NCI-H1694 treated with DMSO at 0.1 percent for 48 hours (cell line): ENCODE measurements at regions not wholly inside any gene's neighbourhood (a gene's known extent, or its start where the extent isn't known, plus 50 kb on each side); places are given as distances from the start of the nearest gene placed in this dataset.
"Not testable (repeated sequence)": the region's sequence is repeated elsewhere in the genome, so short reads cannot be mapped to it uniquely, and the experiment has no call there.

ENCODE experiments used
- DNase-seq: peaks from one replicate; lab custom pipeline; 2025; lab: John Stamatoyannopoulos, UW

DNA sequence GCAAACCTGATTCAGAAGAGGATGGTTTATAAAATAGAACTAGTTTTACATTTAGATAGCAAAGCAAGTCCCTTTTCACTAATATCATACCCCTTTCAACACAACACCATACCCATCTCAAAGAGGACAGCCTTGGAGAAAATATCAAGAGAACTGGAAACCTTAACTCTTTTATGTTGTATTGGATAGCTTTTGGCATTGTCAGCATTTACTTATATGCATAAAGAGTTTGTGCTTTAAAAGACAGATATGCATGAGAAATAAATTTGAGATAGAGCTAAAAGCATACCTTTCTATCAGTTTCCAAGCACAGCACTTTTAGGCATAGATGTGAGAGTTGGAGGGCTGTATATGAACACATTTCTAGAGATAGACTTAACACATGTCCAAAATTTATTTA is 799.3 kb upstream of the ACO1 start:
- DNase-seq = no peak

DNA sequence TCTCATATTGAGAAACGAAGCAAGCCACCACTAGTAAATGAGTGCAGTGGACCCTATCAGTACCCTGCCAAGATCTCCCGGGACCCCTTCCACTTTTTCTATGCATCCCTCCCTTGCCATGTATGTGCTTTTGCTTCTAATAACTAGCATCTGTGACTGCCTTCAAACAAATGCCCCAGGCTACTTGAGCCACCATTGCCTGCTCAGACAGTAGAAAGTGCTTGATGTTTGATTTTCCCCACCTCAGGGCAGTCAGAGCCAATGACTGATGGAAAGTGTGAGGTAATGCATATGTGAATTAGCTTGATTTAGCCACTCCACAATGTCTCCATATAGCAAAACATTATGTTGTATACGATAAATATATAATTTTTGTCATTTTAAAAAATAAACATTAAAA is 797.3 kb upstream of the ACO1 start:
- peak; percentile 23 for DNase-seq

DNA sequence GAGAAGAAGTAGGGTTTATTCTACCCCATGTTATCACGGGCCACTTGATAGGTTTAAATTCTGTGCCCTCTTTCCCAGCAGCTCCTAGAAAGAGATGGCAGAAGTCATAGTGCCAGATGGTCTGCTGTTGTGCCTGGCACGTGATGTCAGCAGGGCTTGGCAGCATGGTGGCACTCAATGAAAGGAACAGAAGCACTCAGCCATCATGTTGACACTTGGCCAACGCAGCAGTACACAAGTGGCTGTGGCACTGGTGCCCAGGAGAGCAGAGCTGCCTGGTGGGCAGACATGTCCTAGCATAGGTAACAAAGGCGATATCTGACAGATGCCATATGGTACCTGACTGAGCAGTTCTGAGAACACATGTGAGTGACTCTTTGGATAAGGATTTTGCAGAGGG is 796.4 kb upstream of the ACO1 start:
- DNase-seq = peak; percentile 96

DNA sequence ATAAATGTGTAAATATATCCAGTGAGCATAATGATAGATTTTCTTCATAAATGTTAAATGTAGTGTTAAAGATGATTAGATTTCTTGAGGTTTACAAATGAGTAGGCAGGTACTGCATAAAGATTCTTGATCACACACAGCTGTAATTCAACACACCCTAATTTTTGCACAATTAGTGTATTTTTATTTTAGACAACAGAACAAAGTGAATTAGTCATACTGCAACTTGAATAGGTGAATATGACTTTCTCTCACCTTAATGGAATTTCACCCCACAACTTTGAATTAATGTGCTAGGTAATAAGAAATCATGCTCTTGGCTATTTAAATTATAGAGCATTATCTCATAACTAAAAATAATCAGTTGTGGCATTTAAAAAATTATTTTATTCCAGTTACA is 795.7 kb upstream of the ACO1 start:
- DNase-seq = no peak

DNA sequence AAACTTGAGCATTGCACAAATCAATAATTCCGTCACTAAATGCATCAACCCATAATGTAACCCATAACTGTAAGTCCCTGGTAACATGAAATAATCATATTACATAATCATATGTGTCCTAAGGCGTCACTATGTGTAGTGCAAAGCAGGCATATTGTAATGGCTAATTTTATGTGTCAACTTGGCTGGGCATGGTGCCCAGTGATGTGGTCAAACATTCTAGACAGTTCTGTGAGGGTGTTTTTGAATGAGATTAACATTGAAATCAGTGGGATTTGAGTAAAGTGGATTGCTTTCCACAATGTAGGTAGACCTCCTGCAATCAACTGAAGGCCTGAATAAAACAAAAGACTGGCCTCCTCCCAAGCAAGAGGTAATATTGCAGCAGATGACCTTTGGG is 794.4 kb upstream of the ACO1 start:
- no peak for DNase-seq

DNA sequence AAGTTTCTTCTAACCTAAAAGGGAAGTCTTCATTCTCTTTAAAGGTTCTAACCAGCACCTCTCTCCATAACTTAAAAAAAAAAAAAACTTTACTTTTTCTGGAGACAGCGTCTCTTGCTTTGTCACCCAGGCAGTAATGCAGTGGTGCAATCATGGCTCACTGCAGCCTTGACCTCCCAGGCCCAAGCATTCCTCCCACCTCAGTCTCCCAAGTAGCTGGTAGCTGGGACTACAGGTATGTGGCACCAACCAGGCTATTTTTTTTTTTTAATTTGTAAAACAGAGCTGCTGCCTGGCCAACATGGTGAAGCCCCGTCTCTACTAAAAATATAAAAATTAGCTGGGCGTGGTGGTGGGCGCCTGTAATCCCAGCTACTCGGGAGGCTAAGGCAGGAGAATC is 787.4 kb upstream of the ACO1 start:
- DNase-seq = not testable (repeated sequence)

DNA sequence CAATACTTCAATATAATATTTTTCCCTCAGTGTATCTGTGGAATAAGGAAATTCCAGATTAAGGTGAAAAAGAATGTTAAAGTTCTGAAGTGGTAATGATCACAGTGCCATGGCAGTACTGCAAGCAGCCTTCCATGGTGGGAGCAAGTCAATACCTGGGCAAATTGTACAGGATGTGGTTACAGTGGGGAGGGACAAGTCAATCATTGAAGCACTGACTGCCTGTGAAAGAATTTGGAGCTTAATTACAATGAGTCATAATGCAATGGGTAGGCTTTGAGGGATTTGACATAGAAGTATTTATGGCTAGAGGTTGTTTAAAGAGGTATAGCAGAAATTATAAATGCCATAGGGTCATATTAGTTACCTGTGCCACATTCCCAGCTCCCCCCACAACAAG is 786.5 kb upstream of the ACO1 start:
- DNase-seq = no peak

DNA sequence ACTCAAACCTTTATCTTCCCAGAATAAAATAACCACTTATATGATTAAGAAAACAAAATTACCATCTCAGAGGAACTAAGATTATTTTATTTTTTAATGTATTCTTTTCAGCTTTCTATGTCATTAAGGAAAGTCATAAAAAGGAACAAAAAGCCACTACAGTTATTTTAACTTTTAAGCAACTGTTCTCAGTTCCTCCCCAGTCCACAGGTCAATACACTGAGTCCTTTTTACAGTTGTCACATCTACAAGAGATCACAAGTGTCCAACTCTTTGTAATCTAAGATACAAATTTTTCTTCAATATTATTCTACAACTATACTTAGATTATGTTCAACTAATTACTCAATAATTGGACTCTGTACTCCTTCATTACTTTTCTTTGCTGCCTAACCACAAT is 782.8 kb upstream of the ACO1 start:
- no peak for DNase-seq

DNA sequence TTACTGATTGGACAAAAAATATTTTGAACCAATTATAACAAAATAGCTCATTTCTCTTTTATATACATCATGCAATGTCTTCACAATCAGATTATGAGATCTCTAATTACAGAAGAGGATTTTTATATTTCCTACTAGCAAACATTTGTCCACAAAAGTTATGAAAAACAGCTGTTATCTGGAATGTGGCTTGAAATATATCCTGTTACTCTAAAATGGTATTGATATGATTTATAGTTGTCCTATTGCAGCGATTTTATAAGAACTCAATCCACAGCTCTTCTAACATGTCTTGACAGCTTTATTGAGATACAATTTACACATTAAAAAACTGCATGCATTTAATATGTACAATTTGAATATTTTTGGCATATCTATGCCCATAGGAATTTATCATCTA is 779.9 kb upstream of the ACO1 start:
- no peak for DNase-seq

DNA sequence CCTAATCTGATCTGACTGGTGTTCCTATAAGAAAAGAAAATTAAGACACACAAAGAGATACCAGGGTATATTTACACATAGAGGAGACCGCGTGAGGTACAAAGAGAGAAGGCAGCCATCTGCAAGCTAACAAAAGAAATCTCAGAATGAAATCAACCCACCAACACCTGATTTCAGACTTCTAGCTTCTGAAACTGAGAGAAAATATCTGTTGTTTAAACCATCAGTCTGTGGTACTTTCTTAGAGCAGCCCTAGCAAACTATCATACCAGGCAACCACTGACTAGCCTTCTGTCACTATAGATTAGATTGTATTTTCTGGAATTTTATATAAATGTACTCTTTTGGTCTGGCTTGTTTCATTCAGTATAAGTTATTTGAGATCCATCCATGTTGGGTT is 779.3 kb upstream of the ACO1 start:
- no peak for DNase-seq

DNA sequence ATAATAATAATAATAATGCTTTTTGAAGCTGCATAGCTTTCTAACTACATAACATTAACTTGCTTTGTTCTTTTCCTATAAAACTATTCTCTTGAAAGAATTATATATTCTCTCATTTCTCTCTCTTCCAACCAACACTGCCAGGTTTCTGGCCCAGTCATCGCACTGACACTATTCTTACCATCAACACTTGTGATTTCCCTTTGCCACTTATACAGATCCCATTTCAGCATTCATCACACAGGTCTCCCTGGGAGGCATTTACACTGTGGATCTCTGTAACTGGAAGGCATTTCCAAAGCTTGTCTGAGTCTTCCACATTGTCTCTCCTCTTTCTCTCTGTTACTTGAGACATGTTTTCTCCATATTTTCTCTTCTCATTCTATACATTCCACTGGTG is 777.8 kb upstream of the ACO1 start:
- no peak for DNase-seq

DNA sequence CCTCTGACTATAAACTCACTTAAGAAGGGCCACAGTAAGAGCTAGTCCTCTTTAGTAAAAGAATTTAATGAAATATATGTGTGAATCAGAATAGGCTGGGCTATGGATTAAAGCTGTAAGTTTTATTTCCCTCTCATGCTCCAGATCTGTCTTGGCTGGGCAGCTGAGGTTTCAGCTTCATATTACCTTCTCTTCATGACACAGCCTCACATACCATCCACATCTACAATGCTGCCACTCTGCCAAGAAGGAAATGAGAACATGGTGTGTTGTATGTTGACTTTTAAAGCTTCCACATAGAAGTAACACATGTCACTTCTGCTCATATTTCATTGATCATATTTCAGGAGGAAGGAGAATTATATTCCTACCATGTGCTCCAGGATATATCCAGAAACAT is 776.0 kb upstream of the ACO1 start:
- no peak for DNase-seq

DNA sequence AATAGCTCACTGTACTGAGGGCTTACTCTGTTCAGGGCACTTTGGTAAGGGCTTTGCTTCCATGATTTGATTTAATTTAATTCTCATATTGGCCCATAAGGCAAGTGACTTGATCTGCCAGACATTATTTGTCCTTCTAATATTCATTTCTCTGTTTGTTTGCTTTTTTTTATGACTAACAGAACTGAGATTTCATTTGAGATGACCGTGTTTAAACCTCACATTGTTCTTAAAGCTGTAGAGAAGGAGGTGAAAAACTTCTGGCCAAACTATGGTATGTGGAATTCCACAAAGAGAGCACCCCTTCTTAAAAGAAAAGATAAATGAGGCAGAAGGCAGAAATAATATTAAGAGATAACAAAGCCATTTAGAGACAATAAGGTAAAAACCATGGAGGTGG is 775.6 kb upstream of the ACO1 start:
- DNase-seq = no peak

DNA sequence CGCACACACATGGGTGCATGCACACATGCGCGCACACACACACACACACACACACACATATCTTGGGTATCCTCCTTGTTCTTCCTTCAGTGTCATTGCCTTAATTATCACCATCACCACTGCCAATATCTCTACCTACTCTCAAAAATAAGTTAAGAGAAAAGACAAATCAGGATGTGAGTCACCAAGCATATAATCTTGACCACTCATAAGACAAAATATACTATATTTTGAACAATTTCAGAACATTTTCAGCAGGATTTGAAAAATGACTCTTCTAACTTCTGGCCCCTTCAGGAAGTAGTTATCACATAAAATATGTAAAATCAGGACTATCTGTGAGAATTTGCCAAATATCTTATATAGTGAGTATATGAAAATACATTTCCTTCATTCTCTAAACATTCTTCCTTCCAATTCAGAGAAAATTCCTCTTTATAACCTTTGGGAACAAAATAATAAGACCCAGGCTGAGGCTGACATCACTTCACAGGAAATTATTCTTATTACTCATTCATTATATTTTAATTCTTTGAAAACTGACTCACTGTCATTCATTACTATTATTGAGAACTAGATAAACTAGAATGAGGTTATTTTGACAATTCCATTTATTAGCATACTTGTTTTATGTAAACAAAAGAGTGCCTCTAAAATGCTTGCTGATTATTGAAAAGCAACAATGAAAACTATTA is 772.0 kb upstream of the ACO1 start:
- DNase-seq = no peak

DNA sequence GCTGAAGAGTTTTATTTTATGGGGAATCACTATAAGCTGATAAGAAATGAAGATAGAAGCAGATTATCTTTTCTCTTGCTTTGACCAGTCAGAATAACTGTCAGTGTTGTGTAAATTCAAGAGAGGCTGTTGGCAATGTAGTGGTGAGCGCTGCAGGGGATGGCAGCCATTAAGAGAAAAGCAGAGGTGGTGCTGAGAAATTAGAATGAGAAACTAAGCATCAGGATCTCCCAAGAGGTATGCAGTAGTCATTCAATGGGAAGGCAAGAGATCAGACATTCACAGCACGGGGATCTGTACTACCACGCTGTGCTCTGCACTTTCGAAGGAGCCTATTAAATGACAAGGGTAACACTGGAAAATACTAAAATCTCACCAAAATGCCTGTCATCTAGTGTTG is 768.5 kb upstream of the ACO1 start:
- no peak for DNase-seq

DNA sequence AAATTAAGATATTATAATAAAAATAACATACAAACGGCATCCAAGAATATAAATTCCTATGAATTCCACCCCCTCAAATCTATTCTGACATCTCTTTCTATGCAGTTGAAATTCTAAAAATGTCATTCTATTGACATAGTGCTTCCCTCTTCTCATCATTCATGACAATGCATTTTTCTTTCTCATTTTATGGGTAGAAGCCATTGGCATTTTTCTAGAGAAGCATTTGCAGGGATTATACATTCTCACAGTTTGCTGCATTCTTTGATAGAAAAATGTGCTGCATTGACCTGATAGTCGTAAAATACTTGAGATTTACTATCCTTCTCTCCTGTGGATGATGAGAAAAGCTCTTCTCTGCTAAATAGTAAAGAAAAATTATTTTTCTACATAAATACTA is 760.9 kb upstream of the ACO1 start:
- DNase-seq = no peak

DNA sequence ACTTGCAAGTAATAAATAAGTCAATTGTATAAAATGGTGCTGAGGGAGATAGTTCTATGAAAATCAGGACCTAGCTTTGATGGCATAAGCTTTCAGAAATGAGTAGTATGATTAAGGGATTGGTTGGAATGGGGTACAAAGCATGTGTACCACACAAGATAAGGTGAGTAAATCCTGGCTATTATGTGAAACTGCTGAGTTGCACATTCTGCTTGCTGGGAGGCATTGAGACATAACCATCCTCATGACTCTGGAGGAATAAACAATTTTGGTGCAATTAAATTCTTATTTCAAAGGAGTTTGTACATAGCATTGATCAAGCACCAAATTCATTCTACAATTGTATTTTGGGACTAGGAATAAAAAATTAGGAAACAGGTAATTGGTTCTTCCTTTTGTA is 755.2 kb upstream of the ACO1 start:
- no peak for DNase-seq

DNA sequence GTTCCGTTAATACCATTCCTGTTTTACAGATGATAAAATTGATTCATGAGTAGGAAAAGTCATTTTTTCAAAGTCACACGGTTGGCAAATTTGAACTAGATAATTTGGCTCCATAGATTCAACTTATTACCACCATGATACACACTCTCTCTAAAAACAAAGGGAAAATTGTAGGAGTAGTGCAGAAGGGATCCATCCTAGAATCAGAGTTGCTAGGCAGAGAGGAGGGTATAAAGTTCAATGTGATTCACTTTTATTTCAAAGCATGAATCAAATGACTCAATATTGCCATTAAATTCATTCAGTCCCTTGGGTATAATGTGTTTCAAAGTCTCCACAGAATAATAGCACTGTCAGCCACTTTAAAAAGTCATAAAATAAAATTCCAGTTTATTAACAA is 747.2 kb upstream of the ACO1 start:
- no peak for DNase-seq

DNA sequence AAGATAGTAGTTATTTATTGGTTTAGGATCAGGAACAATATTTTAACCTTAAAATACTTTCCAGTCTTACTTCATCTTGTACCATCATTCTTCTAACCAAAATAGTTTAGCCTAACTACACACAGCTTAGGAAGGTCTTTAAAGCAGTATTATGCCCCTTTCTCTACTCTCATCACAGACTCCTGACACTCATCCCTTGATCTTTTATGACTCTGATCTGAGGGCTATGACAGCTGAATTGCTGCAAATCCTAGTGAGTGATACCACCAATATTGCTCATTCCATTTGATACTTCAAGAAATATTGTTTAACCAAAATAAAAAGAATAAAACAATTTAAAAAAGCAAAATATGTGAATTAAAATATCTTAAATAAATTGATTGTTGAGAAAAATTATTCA is 746.6 kb upstream of the ACO1 start:
- no peak for DNase-seq

DNA sequence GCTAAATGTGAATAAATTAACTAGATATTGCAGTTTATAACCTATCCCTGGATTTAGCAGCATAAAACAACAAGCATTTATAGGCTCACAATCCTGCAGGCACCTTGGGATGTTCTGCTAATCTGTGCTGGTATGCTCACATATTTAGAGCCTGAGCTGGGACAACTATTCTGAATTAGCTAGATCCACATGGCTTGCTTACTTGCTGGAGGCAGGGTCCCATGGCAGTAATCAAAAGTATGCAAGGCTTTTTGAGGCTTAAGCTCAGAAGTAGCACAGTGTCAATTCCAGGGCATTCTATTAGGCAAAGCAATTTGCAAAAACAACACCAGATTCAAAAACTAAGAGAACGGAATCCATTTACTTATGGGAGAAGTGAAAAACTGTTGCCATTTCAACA is 745.0 kb upstream of the ACO1 start:
- no peak for DNase-seq

DNA sequence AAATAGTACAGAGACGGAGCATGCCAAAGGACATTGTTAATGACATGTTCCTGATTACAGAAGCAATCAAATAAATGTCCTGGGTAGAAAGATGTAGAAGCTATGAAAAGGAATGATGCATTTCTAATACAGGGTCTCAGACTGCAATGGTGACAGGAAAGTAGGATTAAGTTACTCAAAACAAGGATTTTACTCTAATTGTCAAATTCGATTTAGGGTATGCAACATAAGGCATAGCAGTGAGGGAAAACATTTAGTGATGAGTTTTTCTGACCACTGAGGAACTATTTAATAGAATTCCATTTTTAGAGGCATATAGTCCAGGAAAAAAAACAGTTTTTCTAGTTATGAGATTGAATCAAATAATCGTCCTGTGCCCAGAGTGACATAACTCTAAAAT is 715.1 kb upstream of the ACO1 start:
- no peak for DNase-seq

DNA sequence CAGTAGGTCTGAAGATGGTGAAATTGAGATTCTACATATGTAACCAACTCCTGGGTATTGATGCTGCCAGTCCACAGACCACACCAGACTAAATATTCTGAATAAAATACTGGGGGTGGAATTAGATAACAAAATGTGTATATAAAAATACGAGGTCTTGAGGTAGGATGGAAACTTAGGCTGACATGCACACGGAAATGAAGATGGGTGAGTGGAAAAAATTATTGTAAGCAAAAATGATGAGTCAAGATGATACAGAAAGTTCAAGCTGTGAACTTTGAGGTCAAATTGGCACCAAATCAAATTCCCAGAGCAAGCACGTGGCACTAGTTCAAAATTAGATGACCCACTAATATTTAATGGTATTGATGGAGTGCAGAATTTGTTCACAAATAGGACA is 713.4 kb upstream of the ACO1 start:
- DNase-seq = no peak

DNA sequence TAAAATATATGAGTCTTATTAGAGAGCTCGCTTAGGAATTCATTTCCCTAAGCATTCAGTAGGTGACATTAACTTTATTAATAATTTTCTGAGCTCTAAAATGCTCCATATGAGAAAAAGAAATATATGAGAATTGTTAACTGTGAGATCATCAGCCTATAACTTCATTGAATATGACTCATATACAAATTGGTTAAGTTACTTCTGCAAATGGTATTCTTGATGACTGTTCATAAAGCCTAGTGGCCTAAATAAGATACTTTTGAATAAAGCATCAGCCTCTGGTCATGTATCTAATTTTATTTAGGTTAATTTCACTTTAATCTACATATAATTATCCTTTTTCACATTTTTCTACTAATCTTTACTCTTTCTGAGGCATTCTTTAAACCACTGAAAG is 710.2 kb upstream of the ACO1 start:
- no peak for DNase-seq

DNA sequence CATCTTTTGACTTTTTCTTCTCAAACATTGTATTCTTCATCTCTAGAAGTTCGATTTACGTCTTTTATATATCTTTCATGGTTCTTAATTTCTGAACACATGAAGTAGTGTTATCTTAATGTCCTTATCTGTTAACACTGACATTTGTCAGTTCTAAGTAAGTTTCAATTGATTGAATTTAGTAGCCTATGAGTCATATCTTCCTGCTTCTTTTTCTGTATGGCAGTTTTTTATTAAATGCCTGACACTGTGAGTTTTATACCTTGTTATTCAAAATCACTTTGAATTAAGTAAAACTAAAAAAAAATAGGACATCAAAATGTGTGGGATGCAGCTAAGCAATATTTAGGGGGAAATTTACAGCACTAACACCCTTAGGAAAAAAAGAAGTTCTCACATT is 707.0 kb upstream of the ACO1 start:
- DNase-seq = no peak

DNA sequence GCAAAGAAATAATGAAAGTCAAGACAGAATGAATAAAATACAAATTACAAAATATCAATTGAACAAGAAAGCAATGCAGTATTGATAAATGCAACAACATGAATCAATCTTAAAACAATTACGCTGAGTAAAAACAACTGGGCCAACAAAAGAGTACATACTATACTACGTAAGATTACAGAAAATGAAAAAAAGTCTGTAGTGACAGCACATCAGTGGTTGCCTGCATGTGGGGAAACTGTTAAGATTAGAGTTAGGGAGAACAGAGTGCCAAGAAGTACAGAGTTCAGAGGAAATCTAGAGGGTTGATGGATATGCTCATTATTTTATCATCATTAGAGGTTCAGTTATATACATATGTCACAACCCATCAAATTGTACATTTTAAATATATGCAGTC is 706.6 kb upstream of the ACO1 start:
- no peak for DNase-seq
